ENCODE measurements at regions not wholly inside any gene's neighbourhood (a gene's known extent, or its start where the extent isn't known, plus 50 kb on each side); places are given as distances from the start of the nearest gene placed in this dataset.

GRCh38 chr20:24797745-24798655 lies 151.1 kb upstream of the CST7 start:
- DNase-seq, result no peak

DNA sequence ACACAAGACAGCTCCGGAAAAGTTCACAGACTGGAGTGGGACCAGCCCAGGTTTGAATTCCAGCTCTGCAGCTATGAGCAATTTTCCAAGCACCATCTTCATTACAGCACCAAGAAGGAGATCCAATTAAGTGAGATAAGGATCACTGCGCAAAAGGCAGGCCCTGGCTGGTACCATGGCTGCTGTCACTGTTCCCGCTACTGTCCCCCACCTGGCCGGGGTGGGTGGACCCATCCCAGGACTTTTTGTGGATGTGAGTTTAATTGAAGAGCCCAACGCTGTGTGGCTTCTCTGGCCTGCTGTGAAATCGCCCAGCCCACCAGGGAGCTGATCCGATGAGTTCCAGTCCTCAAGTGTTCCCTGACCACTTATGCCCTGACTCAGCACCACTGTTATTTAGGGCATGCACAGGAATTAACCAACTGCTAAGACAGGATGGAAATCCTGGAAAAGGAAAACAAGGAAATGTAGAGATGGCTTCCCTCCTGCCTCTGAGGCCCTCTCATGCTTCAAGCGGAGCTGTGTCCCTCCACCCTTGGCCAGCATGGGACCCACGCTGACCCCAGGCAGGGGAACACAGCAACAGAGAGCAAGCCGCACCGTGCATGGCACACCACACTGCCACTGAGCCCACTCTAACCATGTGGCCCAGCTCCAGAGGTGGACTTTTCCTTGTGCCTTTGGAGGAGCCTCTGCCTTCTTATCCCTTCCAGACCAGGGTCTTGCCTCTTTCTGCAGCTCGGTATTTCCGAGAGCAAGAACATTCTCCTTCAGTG lies 150.0 kb upstream of the CST7 start:
- no peak for DNase-seq

GRCh38 chr20:24799971-24800580 lies 149.0 kb upstream of the CST7 start:
- no peak for DNase-seq

- DNase-seq, result no peak
Observed at GRCh38 chr20:24802286-24802820, 146.7 kb upstream of the CST7 start.

DNA sequence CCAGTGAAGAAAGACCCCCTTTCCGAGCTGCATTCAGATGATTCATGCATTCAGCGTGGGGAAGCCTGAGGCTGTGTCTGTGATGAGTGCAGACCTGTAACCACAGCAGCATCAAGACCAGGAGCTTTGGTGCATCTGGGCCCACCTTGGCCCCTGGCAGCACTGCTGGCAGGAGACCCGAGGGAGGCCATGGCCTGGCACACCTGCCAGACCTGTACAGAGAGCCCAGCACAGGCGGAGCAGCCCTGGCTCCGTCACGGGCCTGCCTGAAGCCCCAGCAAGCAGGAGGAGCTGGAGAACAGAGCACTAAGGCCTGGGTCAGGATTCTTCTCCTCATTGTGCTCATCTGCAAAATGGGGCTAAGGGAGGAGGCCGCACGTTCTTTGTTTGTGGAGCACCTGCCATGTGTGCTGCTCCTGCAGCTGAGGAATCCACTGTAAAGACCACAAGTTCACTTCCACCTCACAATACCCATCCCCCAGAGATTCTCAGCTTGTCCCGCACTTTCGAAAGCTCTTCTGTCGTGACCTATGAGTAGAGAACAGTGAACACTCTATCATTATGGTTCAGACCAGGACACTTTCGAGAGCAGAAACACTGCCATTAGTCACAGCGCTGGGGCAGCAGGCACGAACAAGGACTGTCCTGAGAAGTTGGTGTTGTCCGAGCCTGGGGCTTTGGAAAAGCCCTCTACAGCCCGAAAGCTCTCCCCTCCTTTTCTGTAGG lies 144.4 kb upstream of the CST7 start:
- no peak for DNase-seq

- DNase-seq, result no peak
Observed at GRCh38 chr20:24805456-24806238, 143.4 kb upstream of the CST7 start.

- DNase-seq, result no peak
Observed at GRCh38 chr20:24806705-24807676, 142.1 kb upstream of the CST7 start.

- no peak for DNase-seq
Observed at GRCh38 chr20:24808616-24809015, 140.5 kb upstream of the CST7 start.

DNA sequence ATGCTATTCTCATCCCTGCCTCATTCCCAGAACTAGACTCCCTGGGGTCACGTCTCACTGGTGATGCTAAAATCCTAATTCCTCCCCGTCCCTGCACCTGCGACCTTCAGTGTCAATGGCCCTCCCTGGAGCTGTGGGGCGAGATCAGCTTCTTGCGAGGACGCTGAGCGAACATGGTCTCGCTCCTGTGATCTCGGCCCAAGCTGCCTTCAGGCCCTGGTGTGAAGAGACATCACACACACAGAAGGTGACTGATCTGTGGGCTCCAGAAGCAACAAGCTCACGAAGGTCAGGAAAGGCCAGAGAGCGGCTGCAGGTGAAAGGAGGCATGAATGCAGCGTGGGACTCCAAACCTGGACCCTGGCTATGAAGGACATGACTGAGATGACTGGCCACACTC lies 139.5 kb upstream of the CST7 start:
- no peak for DNase-seq

DNA sequence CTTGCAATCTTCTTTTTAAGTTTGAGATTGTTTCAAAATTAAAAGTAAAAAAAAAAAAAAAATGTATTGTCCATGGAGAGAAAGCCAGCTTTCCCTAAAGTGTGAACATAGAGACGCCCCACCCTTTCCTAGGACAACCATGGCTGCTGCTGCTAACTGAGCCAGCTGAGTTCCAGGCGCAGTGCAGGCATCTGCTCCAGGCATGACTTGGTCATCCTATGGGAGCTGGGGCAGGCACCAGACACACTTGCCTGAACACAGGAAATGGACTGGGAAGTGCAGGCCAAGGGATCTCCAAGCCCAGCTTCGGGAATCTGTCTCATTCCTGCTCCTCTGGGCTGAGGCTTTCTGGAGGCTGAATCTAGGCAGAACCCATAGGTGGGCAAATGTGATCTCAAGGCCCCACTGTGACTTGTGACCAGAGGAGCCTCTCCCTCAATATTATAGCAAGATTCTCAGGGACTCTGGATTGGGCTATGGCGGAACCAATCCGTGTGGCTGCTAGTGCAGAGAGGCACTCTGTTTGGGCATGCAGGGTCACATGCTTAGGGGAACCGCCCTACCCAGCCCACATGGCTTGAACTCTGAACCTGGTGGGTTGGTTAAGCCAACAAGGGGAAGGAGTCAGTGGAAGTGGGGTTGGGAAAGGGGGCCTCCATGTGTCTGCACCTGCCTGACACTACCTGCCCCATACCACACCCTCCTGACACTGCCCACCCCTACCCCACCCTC lies 138.2 kb upstream of the CST7 start:
- no peak for DNase-seq

DNA sequence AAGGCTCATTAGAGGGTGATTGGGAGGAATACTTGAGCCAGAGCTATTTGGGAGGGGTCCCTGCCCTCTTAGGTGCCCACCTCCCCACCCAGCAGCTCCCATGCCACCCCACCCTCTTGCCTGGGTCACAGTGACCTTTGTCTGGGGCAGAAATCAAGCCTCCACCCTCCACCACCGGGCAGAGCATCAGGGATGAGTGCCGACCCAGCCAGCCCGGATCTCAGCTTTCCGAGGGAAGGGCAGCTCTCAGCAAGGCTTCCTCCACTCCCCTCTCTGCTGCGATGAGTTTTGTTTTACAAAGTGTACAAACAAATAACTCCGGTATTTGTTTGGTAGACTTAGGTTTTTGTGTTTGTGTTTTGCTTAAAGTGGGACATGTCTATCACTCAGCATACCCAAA lies 136.7 kb upstream of the CST7 start:
- no peak for DNase-seq

DNA sequence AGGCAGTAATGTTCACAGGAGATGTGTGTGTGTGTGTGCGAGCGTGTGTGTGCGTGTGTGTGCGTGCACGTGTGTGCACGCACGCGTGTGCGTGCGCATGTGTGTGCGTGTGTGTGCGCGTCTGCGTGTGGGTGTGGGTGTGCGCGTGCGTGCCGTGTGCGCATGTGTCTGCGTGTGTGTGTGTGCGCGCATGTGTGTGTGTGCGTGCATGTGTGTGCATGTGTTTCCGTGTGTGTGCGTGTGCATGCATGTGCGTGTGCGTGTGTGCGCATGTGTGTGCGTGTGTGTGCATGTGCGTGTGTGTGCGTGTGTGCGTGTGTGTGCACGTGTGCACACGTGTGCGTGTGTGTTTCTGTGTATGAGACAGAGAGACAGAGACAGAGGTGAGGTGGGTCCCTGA lies 136.0 kb upstream of the CST7 start:
- no peak for DNase-seq

DNA sequence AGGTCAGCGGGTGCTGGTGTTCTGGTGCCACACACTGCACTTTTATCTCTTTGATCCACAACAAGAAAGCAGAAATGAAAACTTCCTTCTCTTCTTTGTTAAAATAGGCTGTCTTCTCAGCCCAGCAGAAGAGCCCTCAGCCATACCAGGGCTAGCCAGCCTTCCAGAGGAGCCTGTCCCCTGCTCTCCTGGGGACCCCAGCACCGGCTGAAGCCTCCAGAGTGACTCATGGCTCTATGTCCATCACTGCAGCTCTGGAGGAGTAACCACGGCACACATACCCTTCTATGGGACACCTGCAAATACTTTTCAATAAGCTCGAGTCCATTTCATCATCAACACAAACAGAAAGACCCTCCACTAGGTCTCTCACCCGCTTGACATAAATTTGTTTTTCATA lies 135.6 kb upstream of the CST7 start:
- DNase-seq, result no peak

DNA sequence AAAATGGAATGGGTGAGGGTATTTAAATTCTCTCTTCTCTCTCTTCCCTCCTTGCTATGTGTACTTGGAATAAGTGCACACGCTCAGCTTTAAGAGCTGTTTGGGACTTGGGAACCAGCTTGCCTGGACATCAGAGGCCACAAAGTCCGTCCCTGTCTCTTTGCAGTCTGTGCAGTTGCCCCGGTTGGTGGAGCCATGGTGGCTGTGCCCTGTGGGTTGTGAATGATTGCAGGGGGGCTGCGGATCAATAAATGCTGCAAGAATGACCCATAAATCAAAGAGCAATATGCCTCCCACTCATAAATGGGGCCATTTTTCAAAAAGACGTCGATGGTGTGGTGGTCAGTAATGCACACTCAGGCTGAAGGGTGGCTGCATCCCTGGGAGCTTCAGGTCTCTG lies 135.1 kb upstream of the CST7 start:
- DNase-seq, result no peak

- DNase-seq, result no peak
Observed at GRCh38 chr20:24814556-24815195, 134.4 kb upstream of the CST7 start.

GRCh38 chr20:24815196-24815815 lies 133.8 kb upstream of the CST7 start:
- no peak for DNase-seq

- no peak for DNase-seq
Observed at GRCh38 chr20:24815931-24816330, 133.1 kb upstream of the CST7 start.

DNA sequence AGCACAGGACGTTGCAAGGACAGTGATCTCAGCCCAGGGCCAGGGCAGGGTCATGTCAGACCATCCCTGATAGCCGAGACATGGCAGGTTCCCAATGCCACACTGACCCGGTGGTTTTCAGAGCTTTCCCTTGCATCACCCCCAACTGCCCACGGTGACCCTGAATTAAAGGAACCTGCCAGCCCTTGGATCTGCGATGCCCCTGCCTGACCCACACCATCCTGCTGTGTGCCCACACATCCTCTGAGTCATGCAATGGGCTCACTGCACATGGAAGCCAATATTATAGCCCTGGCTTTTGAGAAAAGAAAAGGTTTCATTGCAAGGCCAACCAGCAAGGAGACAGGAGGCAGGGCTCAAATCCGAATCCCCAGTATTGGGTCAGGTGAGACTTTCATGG lies 132.6 kb upstream of the CST7 start:
- DNase-seq, result no peak

DNA sequence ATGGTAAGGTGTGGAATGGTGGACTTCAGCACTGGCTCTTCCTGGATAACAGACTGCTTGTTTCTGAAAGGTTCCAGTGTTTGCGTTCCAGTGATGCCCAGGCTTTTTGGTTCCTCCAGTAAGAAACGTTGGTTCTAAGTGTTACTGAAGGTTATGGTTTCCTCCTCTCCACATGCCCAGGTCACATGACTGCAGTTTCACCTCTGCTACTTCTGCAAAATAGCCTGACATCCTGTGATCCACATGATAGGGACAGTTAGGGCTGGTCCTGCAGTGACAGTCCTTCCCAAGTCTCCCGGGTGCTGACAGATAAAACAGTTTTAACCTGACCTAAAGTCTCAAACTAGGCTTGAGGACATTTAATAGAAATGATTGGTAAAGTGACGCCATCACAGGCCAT lies 132.2 kb upstream of the CST7 start:
- no peak for DNase-seq
